Gastroesophageal sphincter (tissue), 4 donors: ENCODE measurements at regions not wholly inside any gene's neighbourhood (a gene's known extent, or its start where the extent isn't known, plus 50 kb on each side); places are given as distances from the start of the nearest gene placed in this dataset.

Experiments used
- ATAC-seq: fragments of 150-250 bp; one replicate; pipeline ENCODE4 v1.9.1; 2016; ENCODE audit warnings: mild to moderate bottlenecking, moderate library complexity
- H3K27ac ChIP-seq, 4 donors: fragments of 200-600 bp; sonication (generic) in 3 of 4; 1 replicate in 3 of 4; 2 replicates in 1 of 4; pipeline ENCODE4 v1.5.1; 2016 to 2019
- H3K27me3 ChIP-seq: fragments of 200-600 bp; sonication (generic); one replicate; pipeline ENCODE4 v1.5.1; 2019
- H3K36me3 ChIP-seq, 2 donors: fragments of 200-600 bp; sonication (generic); one replicate each; pipeline ENCODE4 v1.5.1; 2019; ENCODE audit warnings: control low read depth in 1 of 2
- H3K4me1 ChIP-seq, 3 donors: fragments of 200-600 bp; sonication (generic); 1 replicate in 2 of 3; 2 replicates in 1 of 3; pipeline ENCODE4 v1.5.1; 2016 to 2019; ENCODE audit warnings: control low read depth in 2 of 3
- H3K4me3 ChIP-seq, 2 donors: fragments of 200-600 bp; sonication (generic); one replicate each; pipeline ENCODE4 v1.5.1; 2019; ENCODE audit warnings: mild to moderate bottlenecking in 1 of 2, moderate library complexity in 1 of 2
- H3K9me3 ChIP-seq, 3 donors: fragments of 200-600 bp; sonication (generic); one replicate each; pipeline ENCODE4 v1.5.1; 2017 to 2019; ENCODE audit warnings: control low read depth in 2 of 3
- CTCF ChIP-seq, 4 experiments: fragments of 200-600 bp in 2 of 4; fragments of 450-650 bp in 2 of 4; sonication (generic) in 1 of 4; IDR thresholded peaks; one replicate each; pipeline ENCODE4 v1.5.1; 2017 to 2019; ENCODE audit warnings: antibody characterized with exemption in 4 of 4, mild to moderate bottlenecking in 2 of 4, moderate library complexity in 2 of 4
- EP300 ChIP-seq: sonication (generic); formaldehyde crosslinking; IDR thresholded peaks from one replicate; pipeline ENCODE4 v1.6.1; 2017; ENCODE audit warnings: antibody characterized with exemption, mild to moderate bottlenecking
- POLR2A ChIP-seq, 2 donors: fragments of 450-650 bp; IDR thresholded peaks; one replicate each; pipeline ENCODE4 v1.6.1; 2017; ENCODE audit warnings: antibody characterized with exemption in 2 of 2, mild to moderate bottlenecking in 2 of 2, moderate library complexity in 1 of 2
- POLR2AphosphoS5 ChIP-seq: sonication (generic); formaldehyde crosslinking; IDR thresholded peaks from one replicate; pipeline ENCODE4 v1.6.1; 2017; ENCODE audit warnings: antibody characterized with exemption
- WGBS, 2 donors: methylation state at CpG; one replicate each; pipeline ENCODE4 v1.1.5; 2018; ENCODE audit warnings: low coverage in 1 of 2; 5-methylcytosine and 5-hydroxymethylcytosine counted together

- H3K4me3 ChIP-seq: no peak overlapping the region
- H3K36me3 ChIP-seq: no peaks in the 10 kb centered on the region
- H3K4me1 ChIP-seq: no peaks in the 10 kb centered on the region
- no peak for TF ChIP-seq POLR2AphosphoS5
- TF ChIP-seq EP300: no peak
- TF ChIP-seq POLR2A (IDR thresholded peaks at IDR 0.05): no peak
- TF ChIP-seq CTCF (IDR thresholded peaks at IDR 0.05): no peak
- WGBS, 2 donors: 78 to 79% methylated on average over 2 to 3 of the region's 3 CpGs
- H3K27me3 ChIP-seq: no peaks in the 10 kb centered on the region
- no peak overlapping the region for H3K27ac ChIP-seq
- H3K9me3 ChIP-seq: no peaks in the 10 kb centered on the region
- no peak for ATAC-seq
Observed at GRCh38 chr7:113207441-113207840, 89.1 kb upstream of the SMIM30 start.

GRCh38 chr7:113204415-113204814 is 86.1 kb upstream of the SMIM30 start:
- ATAC-seq: no peak
- Histone ChIP-seq H3K36me3 (no peaks in the 10 kb centered on the region), H3K4me1 (no peaks in the 10 kb centered on the region), H3K4me3 (no peak overlapping the region), H3K9me3 (no peaks in the 10 kb centered on the region), H3K27ac (no peak overlapping the region), H3K27me3 (no peaks in the 10 kb centered on the region)
- TF ChIP-seq POLR2AphosphoS5 (no peak), CTCF (IDR thresholded peaks at IDR 0.05) (no peak), EP300 (no peak), POLR2A (IDR thresholded peaks at IDR 0.05) (no peak)

GRCh38 chr7:113202284-113202683 is 83.9 kb upstream of the SMIM30 start:
- ATAC-seq: no peak
- no peak overlapping the region for H3K27ac ChIP-seq
- no peak for TF ChIP-seq EP300
- H3K36me3 ChIP-seq: no peaks in the 10 kb centered on the region
- H3K4me1 ChIP-seq: no peaks in the 10 kb centered on the region
- H3K4me3 ChIP-seq: no peak overlapping the region
- no peaks in the 10 kb centered on the region for H3K27me3 ChIP-seq
- H3K9me3 ChIP-seq: no peaks in the 10 kb centered on the region

GRCh38 chr7:113200281-113200680 is 81.9 kb upstream of the SMIM30 start:
- Histone ChIP-seq H3K27me3 (no peaks in the 10 kb centered on the region), H3K27ac (no peak overlapping the region), H3K4me1 (no peaks in the 10 kb centered on the region), H3K36me3 (no peaks in the 10 kb centered on the region), H3K4me3 (no peak overlapping the region), H3K9me3 (no peaks in the 10 kb centered on the region)
- ATAC-seq: no peak
- WGBS, 2 donors: 72 to 79% methylated on average over 2 of the region's 2 CpGs
- no peak for TF ChIP-seq EP300
- TF ChIP-seq POLR2A (IDR thresholded peaks at IDR 0.05): no peak
- TF ChIP-seq CTCF (IDR thresholded peaks at IDR 0.05): no peak
- TF ChIP-seq POLR2AphosphoS5: no peak

- no peak for ATAC-seq
- 22 to 43% methylated on average over 1 to 2 of the region's 2 CpGs for WGBS, 2 donors
- no peak for TF ChIP-seq POLR2AphosphoS5
- TF ChIP-seq EP300: no peak
- TF ChIP-seq CTCF (IDR thresholded peaks at IDR 0.05): no peak
- no peak for TF ChIP-seq POLR2A (IDR thresholded peaks at IDR 0.05)
Observed at GRCh38 chr7:113199841-113200240, 81.5 kb upstream of the SMIM30 start.

GRCh38 chr7:113199136-113199535 is 80.8 kb upstream of the SMIM30 start:
- TF ChIP-seq POLR2A (IDR thresholded peaks at IDR 0.05): no peak
- no peak for TF ChIP-seq EP300

More at GRCh38 chr7:113199841-113200240, 81.5 kb upstream of the SMIM30 start:
- Histone ChIP-seq H3K27me3 (no peaks in the 10 kb centered on the region), H3K4me1 (no peaks in the 10 kb centered on the region), H3K4me3 (no peak overlapping the region), H3K36me3 (no peaks in the 10 kb centered on the region), H3K9me3 (no peaks in the 10 kb centered on the region), H3K27ac (no peak overlapping the region)

More at GRCh38 chr7:113199136-113199535, 80.8 kb upstream of the SMIM30 start:
- Histone ChIP-seq H3K4me3 (no peak overlapping the region), H3K4me1 (no peaks in the 10 kb centered on the region), H3K27me3 (no peaks in the 10 kb centered on the region), H3K36me3 (no peaks in the 10 kb centered on the region), H3K27ac (no peak overlapping the region), H3K9me3 (no peaks in the 10 kb centered on the region)
- ATAC-seq: no peak
- WGBS, 2 donors: 56 to 59% methylated on average over 3 of the region's 3 CpGs
